ENCODE measurements at regions not wholly inside any gene's neighbourhood (a gene's known extent, or its start where the extent isn't known, plus 50 kb on each side); places are given as distances from the start of the nearest gene placed in this dataset.

DNA sequence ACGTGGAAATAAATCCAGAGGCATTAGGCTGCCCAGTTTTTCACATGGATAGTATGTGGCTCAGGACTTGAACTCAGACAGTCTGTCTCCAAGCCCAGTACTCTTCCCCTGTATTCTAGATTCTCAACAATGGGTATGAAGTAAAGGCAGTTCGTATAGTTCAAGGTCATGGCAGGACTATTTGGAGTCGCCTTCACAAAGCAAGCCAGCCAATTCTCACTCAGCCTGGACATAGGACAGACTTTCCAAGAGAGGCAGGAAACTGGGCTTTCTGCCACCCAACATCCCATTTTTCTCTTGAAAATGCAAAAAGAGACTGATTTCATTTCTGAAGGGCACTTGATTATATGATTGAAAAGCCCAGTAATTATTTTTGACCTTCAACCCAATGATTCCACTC, 111.0 kb downstream of the EDN1 start:
- no peaks in the 10 kb centered on the region for H3K27me3 ChIP-seq (ENCODE audit: insufficient read depth, low read length)
- H3K4me3 ChIP-seq (ENCODE audit: low read length): no peak overlapping the region
- H3K4me1 ChIP-seq (ENCODE audit: insufficient read depth, low read length): no peaks in the 10 kb centered on the region
- no peaks in the 10 kb centered on the region for H3K9me3 ChIP-seq (ENCODE audit: low read depth, low read length)

DNA sequence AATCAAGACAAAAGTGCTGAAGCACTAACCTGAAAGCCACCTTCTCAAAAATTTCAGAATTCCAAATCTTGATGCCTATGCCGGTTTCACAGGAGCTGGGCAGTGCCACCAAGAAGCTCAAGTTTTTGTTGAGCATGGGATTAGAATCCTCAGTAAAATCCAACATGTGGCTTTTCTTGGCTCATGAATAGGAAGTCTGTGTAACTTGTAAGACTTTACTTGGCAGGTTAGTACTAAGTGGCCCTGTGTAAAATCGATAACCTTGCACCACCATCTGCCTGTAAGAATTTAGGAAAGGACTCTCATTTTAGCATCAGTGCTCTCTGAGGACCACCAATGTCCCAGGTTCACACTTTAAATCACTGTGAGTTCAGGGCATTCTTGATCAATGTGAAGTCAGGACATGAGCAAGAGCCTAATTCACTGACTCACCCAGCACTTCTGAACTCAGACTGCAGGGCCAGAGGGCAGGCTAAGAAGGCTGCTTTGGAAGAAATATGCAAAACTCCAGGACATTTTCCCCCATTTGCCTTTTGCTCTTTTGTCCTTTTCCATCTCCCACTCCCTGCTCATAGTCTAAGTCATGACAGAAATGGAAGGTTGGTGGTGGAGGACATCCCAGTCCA, 113.2 kb downstream of the EDN1 start:
- Histone ChIP-seq H3K9me3 (ENCODE audit: low read depth, low read length) (no peaks in the 10 kb centered on the region), H3K27me3 (ENCODE audit: insufficient read depth, low read length) (no peaks in the 10 kb centered on the region), H3K4me1 (ENCODE audit: insufficient read depth, low read length) (no peaks in the 10 kb centered on the region), H3K4me3 (ENCODE audit: low read length) (no peak overlapping the region)

DNA sequence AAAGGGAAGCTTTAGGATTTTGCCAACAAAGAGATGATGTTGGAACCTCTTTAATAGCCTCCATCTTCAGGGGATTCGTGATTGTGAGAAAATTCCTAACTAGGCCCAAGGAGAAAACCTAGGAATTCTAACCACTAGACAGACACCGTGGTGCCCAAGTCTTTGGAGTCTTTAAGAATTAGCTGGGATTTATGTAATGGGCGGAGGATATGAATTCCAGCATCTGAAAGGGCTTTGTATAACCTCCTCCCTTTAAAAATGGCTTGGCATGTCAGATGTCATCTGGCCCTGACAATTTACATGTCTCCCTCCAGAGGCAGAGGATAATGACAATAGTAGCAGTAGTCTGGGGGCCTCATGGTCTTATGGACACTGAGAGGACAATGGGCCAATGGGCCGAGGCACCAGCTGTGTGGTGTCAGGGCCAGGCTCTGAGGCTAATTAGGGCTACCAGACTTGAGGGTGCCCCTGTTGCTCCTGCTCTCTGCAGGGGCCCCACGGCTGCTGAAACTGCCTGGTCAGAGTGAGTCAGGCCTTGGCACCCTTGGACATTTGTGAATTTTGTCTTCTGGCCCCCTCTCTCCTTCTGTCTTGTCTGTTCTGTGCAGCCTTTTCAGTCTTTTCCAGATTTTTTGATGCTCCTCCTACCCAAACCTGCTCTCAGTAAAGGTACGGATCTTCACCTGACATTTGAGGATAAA, 113.9 kb downstream of the EDN1 start:
- Histone ChIP-seq H3K4me1 (ENCODE audit: insufficient read depth, low read length) (no peaks in the 10 kb centered on the region), H3K27me3 (ENCODE audit: insufficient read depth, low read length) (no peaks in the 10 kb centered on the region), H3K9me3 (ENCODE audit: low read depth, low read length) (no peaks in the 10 kb centered on the region), H3K4me3 (ENCODE audit: low read length) (no peak overlapping the region)

DNA sequence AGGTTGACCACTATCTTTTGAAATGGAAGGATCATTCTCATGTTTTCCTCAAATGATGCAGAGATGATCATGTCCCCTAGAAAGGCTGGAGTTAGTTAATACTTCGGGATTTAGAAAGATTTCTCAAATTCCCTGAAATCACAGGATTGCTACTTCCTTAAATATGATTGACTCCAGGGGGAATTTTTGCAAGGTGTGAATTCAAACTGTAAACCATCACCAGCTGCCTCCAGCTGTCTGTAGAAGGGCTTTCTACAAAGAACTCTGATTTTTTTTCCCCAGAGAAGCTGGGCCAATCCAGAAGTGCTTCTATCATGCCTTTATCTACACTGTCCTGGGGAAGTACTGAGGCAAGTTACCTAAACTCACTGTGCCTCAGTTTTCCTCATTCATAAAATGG, 114.5 kb downstream of the EDN1 start:
- no peak overlapping the region for H3K4me3 ChIP-seq (ENCODE audit: low read length)
- no peaks in the 10 kb centered on the region for H3K4me1 ChIP-seq (ENCODE audit: insufficient read depth, low read length)
- H3K9me3 ChIP-seq (ENCODE audit: low read depth, low read length): no peaks in the 10 kb centered on the region
- no peaks in the 10 kb centered on the region for H3K27me3 ChIP-seq (ENCODE audit: insufficient read depth, low read length)

DNA sequence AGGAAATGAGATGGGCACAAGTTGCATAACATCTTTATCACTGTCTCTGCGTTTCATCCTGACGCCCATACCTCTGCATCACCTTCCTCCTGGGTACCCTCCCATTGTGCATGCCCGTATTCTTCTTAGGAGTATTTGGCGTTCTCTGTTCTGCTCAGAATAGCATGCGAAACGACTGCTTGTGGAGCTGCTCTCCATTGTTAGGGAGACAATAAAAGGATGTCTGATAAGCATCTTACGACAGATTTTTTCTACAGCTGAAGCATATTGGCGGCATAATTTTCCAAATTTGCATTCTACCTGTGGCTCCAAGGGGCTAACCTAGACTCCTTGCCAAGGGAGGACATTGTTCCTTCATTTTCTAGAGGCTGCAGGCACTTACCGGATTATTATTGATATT, 118.6 kb downstream of the EDN1 start:
- Histone ChIP-seq H3K27me3 (ENCODE audit: insufficient read depth, low read length) (no peaks in the 10 kb centered on the region), H3K4me1 (ENCODE audit: insufficient read depth, low read length) (no peaks in the 10 kb centered on the region)

DNA sequence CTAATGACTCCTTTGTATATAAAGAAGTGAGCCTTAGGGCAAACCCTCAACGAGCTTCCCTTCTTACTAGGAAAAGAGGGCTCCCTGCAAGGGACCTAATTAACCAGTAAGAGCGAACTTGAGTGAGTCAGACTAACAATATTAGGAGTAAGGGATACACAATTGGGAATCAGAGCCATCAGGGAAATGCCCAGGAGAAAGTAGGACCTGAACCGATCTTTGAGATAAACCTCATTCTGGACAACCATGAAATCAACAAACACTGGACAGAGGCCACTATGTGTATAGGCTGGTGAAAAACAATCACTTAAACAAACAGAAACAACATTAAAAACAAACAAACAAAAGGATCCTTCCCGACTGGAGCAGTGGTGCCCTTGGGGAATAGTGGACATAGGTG, 120.8 kb downstream of the EDN1 start:
- no peaks in the 10 kb centered on the region for H3K27me3 ChIP-seq (ENCODE audit: insufficient read depth, low read length)
- no peaks in the 10 kb centered on the region for H3K4me1 ChIP-seq (ENCODE audit: insufficient read depth, low read length)
- H3K9me3 ChIP-seq (ENCODE audit: low read depth, low read length): no peaks in the 10 kb centered on the region
- no peak overlapping the region for H3K4me3 ChIP-seq (ENCODE audit: low read length)

More for the DNA sequence above, 118.6 kb downstream of the EDN1 start:
- Histone ChIP-seq H3K9me3 (ENCODE audit: low read depth, low read length) (no peaks in the 10 kb centered on the region), H3K4me3 (ENCODE audit: low read length) (no peak overlapping the region)

DNA sequence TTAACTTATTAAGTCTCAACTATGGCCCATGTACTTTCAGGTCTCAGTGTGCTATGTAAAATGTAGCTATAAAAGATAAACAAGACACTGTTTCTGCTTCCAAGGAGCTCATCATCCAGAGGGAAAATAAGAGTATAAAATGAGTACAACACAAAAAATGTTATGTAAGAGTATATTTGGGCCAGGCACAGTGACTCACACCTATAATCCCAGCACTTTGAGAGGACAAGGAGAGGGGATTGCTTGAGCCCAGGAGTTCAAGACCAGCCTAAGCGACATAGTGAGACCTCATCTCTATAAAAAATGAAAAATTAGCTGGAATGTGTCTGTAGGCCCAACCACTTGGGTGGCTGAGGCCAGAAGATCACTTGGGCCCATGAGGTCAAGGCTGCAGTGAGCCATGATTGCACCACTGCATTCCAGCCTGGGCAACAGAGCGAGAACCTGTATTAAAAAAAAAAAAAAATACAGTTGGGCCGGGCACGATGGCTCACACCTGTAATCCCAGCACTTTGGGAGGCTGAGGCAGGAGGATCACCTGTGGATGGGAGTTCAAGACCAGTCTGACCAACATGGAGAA, 124.0 kb downstream of the EDN1 start:
- H3K27me3 ChIP-seq (ENCODE audit: insufficient read depth, low read length): no peaks in the 10 kb centered on the region
- H3K9me3 ChIP-seq (ENCODE audit: low read depth, low read length): no peaks in the 10 kb centered on the region
- no peak overlapping the region for H3K4me3 ChIP-seq (ENCODE audit: low read length)
- no peaks in the 10 kb centered on the region for H3K4me1 ChIP-seq (ENCODE audit: insufficient read depth, low read length)

DNA sequence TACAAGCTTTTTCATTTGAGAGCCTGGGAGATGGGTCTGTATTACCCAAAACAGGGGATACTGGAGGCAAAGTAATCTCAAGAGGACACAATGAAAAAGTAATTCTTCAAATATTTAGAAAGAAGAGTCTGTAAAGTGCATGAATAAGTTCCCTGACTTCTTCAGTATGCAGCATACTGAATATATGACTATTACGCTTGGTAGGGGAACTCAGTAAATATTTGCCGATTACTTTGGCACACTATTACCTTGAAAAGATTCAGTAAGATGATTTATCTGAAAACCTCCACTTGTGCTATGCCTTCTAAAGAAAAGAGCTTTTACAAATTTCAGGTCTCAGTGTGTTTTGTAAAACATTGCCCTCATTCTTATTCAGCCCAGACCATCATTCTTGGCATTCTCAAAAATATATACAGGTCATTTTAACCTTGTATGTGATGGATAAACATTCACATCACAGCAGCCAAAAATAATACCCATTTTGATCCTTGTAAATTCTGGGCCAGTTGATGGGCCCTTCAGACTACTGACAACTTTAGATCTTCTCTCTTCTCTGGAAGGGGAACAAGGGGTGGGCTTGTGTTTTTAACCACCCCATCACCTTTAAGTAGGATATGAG, 125.9 kb downstream of the EDN1 start:
- Histone ChIP-seq H3K27me3 (ENCODE audit: insufficient read depth, low read length) (no peaks in the 10 kb centered on the region), H3K4me3 (ENCODE audit: low read length) (no peak overlapping the region), H3K9me3 (ENCODE audit: low read depth, low read length) (no peaks in the 10 kb centered on the region), H3K4me1 (ENCODE audit: insufficient read depth, low read length) (no peaks in the 10 kb centered on the region)

DNA sequence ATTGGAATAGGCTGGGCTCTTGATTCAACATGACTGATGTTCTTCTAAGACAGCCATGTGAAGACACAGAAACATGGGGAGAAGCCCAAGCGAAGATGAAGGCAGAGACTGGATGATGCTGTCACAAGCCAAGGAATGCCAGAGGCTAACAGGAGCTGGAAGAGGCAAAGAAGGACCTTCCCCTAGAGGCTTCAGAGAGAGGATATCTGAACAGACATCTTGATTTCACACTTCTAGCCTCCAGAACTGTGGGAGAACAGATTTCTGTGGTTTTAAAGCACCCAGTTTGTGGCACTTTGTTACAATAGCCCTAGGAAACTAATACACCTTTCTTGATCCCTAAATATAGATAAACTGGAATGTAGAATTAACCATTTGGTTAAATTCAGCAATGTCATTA, 127.0 kb downstream of the EDN1 start:
- Histone ChIP-seq H3K9me3 (ENCODE audit: low read depth, low read length) (no peaks in the 10 kb centered on the region), H3K27me3 (ENCODE audit: insufficient read depth, low read length) (no peaks in the 10 kb centered on the region), H3K4me3 (ENCODE audit: low read length) (no peak overlapping the region), H3K4me1 (ENCODE audit: insufficient read depth, low read length) (no peaks in the 10 kb centered on the region)

DNA sequence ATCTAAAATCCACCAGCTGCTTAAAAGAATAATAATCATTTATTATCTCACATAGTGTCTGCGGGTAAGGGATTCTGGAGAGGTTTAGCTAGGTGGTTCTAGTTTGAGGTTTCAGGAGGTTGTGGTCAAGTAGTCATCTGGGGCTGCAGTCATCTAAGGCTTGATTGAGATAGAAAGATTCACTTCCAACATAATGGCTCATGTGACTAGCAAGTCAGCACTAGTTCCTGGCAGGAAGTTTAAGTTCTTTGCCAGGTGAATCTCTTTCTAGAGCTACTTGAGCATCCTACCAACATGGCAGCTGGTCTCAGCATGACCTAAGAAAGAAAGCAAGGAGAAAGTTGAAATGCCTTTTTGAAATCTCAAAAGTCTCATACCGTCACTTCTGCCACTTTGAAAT, 128.8 kb downstream of the EDN1 start:
- no peaks in the 10 kb centered on the region for H3K27me3 ChIP-seq (ENCODE audit: insufficient read depth, low read length)
- H3K9me3 ChIP-seq (ENCODE audit: low read depth, low read length): no peaks in the 10 kb centered on the region
- H3K4me3 ChIP-seq (ENCODE audit: low read length): no peak overlapping the region
- no peaks in the 10 kb centered on the region for H3K4me1 ChIP-seq (ENCODE audit: insufficient read depth, low read length)

DNA sequence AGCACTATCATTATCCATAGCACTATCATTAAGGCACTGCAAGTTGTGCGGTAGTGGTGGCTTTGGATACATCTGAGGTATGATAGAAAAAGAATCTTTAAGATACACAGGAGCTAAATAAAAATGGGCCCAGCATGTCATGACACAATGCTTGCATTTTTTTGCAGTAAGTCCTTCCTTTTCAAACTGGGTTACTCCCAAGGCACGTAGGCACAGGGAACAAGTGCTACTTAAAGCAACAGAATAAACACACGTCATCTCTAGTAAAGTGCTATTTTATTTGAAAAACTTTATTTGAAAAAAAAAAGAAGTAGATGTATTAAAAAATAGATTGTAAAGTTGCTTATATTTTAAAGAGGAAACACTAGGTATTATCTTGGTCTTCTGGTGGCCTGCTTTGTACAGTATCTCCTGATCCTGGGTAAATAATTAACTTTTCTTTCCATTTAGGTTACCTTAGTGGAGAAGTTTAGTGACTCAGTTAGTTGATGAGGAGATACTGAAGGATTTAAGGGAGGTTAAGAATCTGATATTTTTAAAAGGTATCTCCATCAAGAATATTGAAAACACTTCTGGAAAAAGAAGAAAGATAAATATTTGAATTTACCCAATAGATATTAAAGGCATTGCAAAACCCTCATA, 129.6 kb downstream of the EDN1 start:
- no peak overlapping the region for H3K4me3 ChIP-seq (ENCODE audit: low read length)
- no peaks in the 10 kb centered on the region for H3K9me3 ChIP-seq (ENCODE audit: low read depth, low read length)
- H3K4me1 ChIP-seq (ENCODE audit: insufficient read depth, low read length): no peaks in the 10 kb centered on the region
- H3K27me3 ChIP-seq (ENCODE audit: insufficient read depth, low read length): no peaks in the 10 kb centered on the region

DNA sequence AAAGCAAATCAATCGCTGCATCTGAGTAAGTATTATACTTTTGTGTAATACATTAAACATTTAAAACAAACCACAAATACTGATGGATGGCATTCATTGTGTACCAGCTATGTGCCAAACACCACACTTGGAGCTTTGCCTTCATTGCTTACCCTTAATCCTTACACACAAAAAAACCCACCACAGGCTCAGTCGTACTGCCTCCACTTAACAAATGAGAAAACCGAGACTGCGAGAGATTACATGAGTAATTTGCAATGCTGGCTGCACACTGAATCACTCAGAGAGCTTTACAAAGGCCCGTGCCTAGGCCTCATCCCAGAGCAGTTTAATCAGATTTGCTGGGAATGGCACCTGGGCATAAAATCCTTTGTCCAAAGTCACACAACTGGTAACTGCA, 130.5 kb downstream of the EDN1 start:
- Histone ChIP-seq H3K9me3 (ENCODE audit: low read depth, low read length) (no peaks in the 10 kb centered on the region), H3K4me3 (ENCODE audit: low read length) (no peak overlapping the region)

DNA sequence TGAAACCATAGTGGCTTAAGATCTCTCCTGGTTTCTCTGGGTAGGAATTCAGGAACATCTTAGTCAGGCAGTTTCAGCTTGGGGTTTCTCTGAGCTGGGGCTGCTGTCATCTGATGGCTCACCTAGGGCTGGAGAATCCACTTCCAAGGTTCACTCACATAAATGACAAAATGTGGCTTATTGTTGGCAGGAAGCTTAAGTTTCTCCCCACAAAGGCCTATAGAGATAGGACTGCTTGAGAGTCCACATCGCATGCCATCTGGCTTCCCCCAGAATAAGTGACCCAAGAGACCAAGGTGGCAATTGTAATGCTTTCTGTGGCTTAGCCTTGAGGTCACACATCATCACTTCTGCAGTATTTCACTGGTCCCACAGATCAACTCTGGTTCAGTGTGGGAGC, 131.4 kb downstream of the EDN1 start:
- Histone ChIP-seq H3K4me1 (ENCODE audit: insufficient read depth, low read length) (no peaks in the 10 kb centered on the region), H3K4me3 (ENCODE audit: low read length) (no peak overlapping the region), H3K9me3 (ENCODE audit: low read depth, low read length) (no peaks in the 10 kb centered on the region), H3K27me3 (ENCODE audit: insufficient read depth, low read length) (no peaks in the 10 kb centered on the region)

More for the DNA sequence above, 130.5 kb downstream of the EDN1 start:
- Histone ChIP-seq H3K27me3 (ENCODE audit: insufficient read depth, low read length) (no peaks in the 10 kb centered on the region), H3K4me1 (ENCODE audit: insufficient read depth, low read length) (no peaks in the 10 kb centered on the region)

DNA sequence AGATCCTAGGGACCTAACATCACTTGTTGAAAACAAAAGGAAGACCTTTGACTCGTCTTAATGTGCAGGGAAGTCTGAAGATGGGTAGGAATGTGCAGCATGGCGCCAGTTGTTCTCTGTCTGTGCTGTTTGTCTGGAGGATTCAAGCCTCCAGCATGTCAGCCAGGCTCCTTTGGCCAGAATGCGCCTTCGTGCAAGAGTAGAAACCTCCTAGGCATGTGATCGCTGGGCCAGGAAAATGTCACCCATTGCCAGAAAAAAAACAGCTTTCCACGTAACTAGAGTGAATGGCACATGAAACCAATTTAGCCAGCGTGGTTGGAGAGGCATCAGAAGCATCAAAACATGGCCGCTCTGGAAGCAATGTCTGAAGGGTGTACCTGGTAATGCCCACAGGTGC, 132.7 kb downstream of the EDN1 start:
- Histone ChIP-seq H3K4me1 (ENCODE audit: insufficient read depth, low read length) (no peaks in the 10 kb centered on the region), H3K9me3 (ENCODE audit: low read depth, low read length) (no peaks in the 10 kb centered on the region), H3K27me3 (ENCODE audit: insufficient read depth, low read length) (no peaks in the 10 kb centered on the region), H3K4me3 (ENCODE audit: low read length) (no peak overlapping the region)

DNA sequence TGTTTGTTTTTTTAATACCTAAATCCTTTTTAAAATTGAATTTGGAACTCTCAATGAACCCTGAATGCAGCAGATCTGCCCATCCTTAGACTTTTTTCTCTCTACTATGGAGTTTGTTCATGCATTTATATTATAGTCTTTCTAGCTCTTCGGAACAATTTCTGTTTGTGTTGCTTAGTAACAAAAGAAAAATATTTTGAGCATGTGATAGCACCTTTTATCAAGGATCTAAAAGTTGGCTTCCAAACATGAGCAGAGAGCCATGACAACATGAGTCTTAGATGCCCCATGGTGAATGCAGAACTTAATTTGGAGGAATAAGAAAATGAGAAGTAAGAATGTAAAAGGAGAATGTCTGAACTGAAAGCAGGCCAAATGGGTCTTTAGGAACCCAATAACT, 133.7 kb downstream of the EDN1 start:
- H3K27me3 ChIP-seq (ENCODE audit: insufficient read depth, low read length): no peaks in the 10 kb centered on the region
- H3K4me1 ChIP-seq (ENCODE audit: insufficient read depth, low read length): no peaks in the 10 kb centered on the region
- no peak overlapping the region for H3K4me3 ChIP-seq (ENCODE audit: low read length)
- H3K9me3 ChIP-seq (ENCODE audit: low read depth, low read length): no peaks in the 10 kb centered on the region
